Stimulated activated CD8-positive, alpha-beta memory T cell treated with anti-CD3 and anti-CD28 coated beads, Interleukin-12 subunit alpha, Interleukin-12 subunit beta, amount 100 ng/mL, for 4 hours (primary cell): ENCODE measurements at regions not wholly inside any gene's neighbourhood (a gene's known extent, or its start where the extent isn't known, plus 50 kb on each side); places are given as distances from the start of the nearest gene placed in this dataset.

Source experiments
- DNase-seq: peaks from one replicate; pipeline ENCODE4 v3.0.0-alpha.2; 2020; ENCODE audit warnings: low read depth

DNA sequence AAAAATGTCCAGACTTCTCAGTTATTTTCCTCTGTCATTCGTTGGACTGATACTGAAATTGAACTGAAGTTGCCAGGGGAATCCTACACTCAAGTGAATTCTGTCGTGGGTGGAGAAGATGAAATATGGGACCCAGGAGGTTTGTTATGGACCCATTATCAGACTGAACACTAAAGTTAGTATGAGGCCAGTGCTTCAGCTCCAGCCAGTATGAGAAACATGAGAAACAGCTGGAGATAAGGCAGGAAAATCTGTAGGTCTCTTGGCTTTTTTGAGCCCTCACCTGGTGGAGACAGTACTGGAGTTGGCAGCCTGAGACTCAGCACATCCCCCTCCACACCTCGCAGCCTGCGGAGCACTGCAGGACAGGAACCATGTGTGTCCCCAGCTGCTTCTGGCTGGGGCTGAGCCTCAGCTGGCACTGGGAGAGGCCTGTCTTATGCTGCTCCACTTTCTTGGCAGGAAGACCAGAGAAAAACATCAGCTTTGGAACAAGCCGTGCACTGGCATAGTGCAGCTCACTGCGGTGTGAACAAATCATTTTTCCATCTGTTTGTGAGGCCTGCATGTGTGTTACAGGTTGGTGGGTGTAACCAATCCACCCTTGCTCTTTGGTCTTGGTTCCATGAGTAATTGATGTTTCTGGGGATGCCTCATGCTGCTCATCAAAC lies 641.0 kb downstream of the FGF9 start:
- no peak for DNase-seq

- no peak for DNase-seq
Observed at GRCh38 chr13:22312405-22312803, 641.5 kb downstream of the FGF9 start.

DNA sequence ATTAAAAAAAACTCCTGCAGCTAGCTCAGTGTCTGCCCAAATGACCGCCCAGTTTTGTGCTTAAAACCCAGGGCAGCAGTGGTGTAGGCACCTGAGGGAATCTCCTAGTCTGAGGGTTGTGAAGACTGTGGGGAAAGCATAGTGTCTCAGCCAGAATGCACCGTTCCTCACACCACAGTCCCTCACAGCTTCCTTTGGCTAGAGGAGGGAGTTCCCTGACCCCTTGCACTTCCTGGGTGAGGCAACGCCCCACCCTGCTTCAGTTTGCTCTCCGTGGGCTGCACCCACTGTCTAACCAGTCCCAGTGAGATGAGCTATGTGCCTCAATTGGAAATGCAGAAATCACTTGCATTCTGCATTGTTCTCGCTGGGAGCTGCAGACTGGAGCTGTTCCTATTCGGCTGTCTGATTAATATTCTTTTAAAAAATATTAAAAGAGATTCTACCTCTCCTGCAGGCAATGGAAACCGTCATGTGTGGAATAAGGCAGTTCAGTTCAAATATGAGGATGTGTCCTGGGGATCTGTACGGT lies 645.7 kb downstream of the FGF9 start:
- DNase-seq, result no peak

DNA sequence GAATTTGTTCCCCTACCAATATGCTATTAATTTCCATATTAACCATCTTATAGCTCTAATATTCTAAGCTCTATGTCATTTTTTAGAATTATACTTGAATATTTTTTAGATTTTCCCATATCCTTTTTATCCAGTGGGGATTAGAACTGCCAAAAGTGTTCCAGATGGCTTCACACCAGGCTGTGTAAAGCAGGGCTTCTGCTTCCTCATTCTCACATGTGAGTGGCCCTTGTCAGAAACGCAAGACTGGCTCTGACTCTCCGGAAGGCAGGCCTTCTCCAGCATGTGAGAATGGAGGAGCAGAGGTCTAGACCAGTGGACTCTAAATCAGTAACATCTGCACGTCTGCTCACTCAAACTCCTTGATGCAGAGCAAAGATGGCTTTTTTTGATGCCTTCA lies 650.1 kb downstream of the FGF9 start:
- no peak for DNase-seq

DNA sequence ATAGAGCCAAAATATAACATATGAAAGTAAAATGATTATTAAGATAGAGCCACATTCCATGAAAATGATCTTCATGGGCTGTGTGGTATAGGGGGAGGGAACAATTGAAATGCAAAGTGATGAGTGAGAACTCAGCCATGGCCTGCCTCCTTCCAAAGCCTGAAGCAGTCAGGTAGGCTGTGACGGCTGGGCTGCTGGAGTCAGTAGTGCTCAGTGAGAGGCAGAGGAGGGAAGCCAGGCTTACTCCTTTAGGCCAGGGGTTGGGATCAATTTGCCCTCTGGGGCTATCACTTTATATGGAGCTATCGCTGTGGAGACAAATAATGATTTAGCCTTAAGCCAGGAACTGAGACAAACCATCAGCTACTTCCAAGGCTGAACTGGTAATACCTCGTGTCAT lies 654.9 kb downstream of the FGF9 start:
- DNase-seq, result no peak

- no peak for DNase-seq
Observed at GRCh38 chr13:22332416-22332815, 661.5 kb downstream of the FGF9 start.

GRCh38 chr13:22336460-22336859 lies 665.6 kb downstream of the FGF9 start:
- no peak for DNase-seq

- DNase-seq, result no peak
Observed at GRCh38 chr13:22357132-22357531, 686.3 kb downstream of the FGF9 start.

GRCh38 chr13:22369090-22369489 lies 698.2 kb downstream of the FGF9 start:
- DNase-seq, result no peak

- DNase-seq, result no peak
Observed at GRCh38 chr13:22369840-22370239, 699.0 kb downstream of the FGF9 start.

GRCh38 chr13:22372261-22372660 lies 701.4 kb downstream of the FGF9 start:
- DNase-seq, result no peak

- no peak for DNase-seq
Observed at GRCh38 chr13:22375151-22375550, 704.3 kb downstream of the FGF9 start.

- no peak for DNase-seq
Observed at GRCh38 chr13:22387899-22388298, 717.0 kb downstream of the FGF9 start.

DNA sequence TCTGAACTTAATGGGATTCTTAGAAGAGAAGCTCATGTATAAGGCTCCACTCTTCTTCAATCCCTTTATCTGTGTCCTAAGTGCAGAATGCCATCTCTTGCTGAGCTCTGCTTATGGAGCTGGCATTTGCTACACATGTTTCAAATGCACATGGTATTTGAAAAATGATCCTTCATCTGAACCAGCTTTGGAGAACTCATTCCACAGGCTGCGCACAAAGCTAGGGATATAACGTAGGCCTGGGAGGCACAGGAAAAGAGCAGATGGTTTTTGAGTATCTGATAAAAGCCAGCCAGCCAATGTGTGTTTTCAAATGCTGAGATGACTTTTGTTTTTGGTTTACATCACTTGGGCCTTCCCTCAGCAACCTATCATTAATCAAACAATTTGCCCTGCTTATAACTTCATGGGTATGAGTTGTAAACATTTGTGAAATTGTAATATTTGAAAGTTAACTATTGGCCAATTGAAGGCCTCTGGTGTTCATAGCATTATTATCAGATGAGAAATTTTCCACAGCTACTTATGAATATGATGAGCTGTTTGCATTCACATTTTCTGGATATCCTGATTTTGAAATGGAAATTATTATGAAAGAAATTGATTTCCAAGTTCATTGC lies 729.0 kb downstream of the FGF9 start:
- DNase-seq, result no peak

DNA sequence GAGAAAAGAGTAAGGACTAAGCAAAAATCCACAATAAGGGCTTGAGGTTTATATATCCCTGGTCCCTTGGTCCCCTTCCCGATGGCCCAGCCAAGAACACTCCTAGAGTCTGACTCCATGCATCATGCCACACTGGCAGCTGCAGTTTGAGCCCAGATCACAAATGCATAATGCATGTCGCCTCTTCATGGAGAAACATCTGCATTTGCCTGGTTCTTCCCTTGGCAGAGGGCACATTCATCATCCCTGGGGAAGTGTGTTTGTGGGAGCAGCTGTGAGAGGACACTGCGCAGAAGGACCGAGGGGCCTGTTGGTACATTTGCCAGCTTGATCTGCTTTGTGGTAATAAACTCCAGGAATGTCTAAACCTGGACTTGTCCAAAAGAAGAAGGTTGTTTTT lies 731.8 kb downstream of the FGF9 start:
- no peak for DNase-seq

DNA sequence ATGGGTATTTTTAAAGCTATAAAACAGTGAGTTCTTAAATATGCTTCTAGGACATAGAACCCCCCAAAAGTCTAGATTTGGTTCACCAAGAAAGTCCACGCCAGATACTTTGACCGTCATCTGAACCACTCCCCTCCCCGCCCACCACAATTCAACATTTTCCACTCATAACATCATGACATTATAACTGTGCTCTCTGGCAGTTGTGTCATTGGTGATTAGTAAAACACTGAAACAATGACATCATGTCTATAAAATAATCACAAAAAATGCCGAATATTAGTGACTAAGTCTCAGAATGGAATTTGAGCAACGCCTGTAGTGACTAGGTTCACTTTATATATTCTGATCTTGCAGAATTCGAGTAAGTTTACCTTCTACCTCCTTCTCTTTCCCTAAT lies 732.3 kb downstream of the FGF9 start:
- DNase-seq, result no peak

- DNase-seq, result no peak
Observed at GRCh38 chr13:22405891-22406290, 735.0 kb downstream of the FGF9 start.

- no peak for DNase-seq
Observed at GRCh38 chr13:22412452-22412851, 741.6 kb downstream of the FGF9 start.

- DNase-seq, result no peak
Observed at GRCh38 chr13:22422023-22422422, 751.1 kb downstream of the FGF9 start.

DNA sequence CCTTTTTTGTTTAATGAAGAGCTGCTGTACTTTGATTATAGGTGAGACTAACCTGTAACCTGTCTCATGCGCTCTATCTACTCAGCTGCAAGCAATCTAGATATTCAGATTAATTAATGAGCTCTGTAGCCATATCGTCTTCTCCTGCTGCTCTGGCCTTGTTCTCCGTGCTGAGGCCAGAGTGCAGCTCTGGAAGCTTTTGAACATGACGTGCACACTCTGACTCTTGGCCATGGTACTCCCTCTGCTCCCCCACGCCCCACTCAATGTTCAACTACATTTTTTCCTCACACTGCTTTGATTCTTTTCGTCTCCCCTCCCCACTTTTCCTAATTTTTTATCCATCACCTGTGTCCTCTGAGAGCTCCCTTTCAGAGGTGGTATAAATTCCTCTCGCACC lies 751.8 kb downstream of the FGF9 start:
- no peak for DNase-seq

- no peak for DNase-seq
Observed at GRCh38 chr13:22423261-22423660, 752.4 kb downstream of the FGF9 start.

DNA sequence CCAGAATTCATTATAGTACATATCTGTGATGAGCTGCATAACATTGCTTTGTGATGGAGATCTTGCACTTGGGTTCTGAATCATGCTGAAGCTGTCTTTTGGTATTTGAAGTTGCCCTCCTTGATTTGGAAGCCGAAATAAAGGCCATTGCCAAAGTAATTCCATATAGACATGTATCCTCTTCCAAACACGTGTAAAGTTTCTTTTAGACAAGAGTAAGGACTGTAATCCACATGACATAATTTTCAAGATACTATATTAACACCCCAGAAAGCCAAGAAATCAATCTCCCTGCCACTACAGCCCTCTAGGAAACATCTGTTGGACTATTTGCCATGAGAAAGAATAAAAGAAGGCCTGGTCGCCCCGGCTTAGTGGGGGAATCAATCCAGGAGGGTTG lies 754.2 kb downstream of the FGF9 start:
- DNase-seq, result no peak

GRCh38 chr13:22427066-22427465 lies 753.7 kb upstream of the SGCG start:
- DNase-seq, result no peak

DNA sequence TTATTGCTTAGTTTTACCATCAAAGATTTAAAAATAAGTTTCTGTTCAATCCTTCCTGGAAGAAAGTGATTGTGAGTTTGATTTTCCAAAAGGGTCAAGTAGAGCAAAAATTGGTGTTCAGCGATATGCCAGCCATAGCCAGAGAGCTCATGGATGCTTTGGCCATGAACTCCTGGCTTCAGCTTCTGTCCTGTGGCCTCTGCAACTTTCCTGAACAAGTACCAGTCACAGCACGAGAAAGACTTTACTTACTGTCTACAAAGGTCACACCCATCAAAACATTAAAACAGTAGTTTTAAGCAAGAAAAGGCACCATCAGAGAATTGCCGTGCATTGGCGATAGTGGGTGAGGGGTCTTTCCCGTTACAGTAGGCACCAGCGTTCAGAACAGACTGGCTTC lies 753.0 kb upstream of the SGCG start:
- no peak for DNase-seq
